Hematopoietic multipotent progenitor cell (in vitro differentiated cells): ENCODE measurements at regions not wholly inside any gene's neighbourhood (a gene's known extent, or its start where the extent isn't known, plus 50 kb on each side); places are given as distances from the start of the nearest gene placed in this dataset.
"Not testable (repeated sequence)": the region's sequence is repeated elsewhere in the genome, so short reads cannot be mapped to it uniquely, and the experiment has no call there.

ENCODE experiments used
- DNase-seq, 3 donors: peaks; one replicate each; pipeline ENCODE4 v3.0.0-alpha.2; 2011 to 2015; ENCODE audit warnings: low read depth in 2 of 3, low spot score in 2 of 3

GRCh38 chr11:16542353-16542752 lies 186.0 kb upstream of the SOX6 start:
- no peak for DNase-seq

DNA sequence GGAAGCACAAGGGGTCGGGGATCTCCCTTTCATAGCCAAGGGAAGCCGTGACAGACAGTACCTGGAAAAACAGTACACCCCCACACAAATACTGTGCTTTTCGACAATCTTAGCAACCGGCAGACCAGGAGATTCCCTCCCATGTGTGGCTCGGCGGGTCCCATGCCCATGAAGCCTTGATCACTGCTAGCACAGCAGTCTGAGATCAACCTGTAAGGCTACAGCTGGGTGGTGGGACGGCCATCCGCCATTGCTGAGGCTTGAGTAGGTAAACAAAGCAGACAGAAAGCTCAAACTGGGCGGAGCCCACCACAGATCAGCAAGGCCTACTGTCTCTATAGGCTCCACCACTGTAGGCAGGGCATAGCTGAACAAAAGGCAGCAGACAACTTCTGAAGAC lies 180.2 kb upstream of the SOX6 start:
- DNase-seq = no peak

GRCh38 chr11:16528639-16529038 lies 172.3 kb upstream of the SOX6 start:
- DNase-seq = no peak

- DNase-seq = no peak
Measured at GRCh38 chr11:16527525-16528246, 171.3 kb upstream of the SOX6 start.

DNA sequence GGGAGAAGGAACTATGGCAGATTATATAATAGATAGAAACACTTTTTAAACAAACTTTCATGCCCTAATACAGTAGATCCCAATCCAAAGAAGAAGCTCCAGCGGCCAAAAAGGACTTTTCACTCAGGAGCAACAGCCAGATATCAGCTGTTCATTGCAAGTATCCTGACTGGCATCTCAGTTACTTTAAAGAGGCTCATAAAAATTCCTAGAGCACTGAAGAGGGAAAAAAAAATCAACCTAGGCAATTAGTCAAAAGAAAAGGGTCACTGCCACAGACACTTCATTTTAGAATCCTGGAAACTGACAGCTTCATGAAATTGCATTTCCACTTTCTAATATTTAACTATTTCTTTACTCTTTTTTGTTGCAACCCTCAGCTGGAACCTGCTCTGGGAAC lies 170.6 kb upstream of the SOX6 start:
- no peak for DNase-seq

DNA sequence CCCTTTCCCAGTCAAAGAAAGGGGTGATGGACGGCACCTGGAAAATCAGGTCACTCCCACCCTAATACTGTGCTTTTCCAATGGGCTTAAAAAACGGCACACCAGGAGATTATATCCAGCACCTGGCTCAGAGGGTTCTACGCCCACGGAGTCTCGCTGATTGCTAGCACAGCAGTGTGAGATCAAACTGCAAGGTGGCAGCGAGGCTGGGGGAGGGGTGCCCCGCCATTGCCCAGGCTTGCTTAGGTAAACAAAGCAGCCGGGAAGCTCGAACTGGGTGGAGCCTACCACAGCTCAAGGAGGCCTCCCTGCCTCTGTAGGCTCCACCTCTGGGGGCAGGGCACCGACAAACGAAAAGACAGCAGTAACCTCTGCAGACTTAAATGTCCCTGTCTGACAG lies 164.4 kb upstream of the SOX6 start:
- not testable (repeated sequence) for DNase-seq

DNA sequence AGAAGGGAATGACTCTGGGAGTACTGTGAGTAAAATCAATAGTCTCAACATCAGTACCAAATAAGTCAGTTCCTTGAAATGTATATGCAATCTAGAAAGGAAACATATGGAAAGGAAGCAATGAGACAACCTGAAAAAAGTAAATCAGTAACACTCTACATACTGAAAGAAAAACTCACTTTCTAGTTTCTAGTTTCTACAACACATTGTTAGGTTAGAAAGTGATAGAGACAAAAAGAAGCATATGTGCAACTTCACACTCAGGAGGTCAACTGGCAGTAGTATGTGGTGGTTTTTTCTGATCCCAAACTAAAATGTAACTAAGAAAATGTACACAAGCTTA lies 156.5 kb upstream of the SOX6 start:
- DNase-seq = no peak

DNA sequence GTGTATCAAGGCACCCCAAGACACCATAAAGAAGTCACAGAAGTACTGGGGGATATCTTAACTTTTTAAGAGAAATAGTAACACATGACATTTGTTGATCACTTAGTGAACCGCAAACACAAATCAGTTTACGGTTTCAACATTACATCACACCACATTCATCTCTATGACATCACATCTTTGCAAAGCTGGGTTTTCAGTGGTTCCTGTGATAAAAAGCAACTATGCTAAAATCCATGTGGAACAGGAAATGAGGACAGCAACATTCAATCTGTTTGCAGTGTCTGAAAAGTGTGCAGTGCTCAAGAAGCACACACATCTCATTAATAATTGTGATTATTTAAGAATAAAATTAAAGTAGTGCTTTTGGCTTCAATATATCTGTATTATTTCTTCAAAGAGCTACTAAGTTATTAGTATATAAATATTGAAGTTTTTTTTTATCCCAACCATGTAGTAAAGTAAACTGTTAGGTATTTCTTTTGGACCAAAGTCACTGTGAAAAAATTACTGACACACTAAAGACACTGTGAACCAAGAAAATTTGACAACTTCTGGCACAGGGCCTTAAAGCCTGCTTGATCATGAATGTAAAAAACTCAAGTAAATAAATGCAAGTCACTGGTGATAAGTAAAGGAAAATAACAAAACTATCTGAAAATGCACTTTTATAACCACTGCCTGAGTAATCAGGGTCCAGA lies 156.0 kb upstream of the SOX6 start:
- no peak for DNase-seq

- no peak for DNase-seq
Measured at GRCh38 chr11:16511116-16512114, 155.1 kb upstream of the SOX6 start.

DNA sequence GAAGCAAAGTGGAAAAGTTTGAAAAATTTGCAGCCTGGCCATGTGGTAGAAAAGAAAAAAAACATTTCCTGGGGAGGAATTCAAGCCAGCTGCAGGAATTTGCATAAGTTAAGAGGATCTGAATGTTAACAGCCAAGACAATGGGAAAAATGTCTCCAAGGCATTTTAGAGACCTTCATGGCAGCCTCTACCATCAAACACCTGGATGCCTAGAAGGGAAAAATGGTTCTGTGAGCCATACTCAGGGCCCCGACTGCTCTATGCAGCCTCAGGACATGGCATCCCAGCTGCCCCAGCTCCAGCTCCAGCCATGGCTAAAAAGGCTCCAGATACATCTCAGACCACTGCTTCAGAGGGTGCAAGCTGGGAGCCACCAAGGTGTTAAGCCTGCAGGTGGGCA lies 149.1 kb upstream of the SOX6 start:
- no peak for DNase-seq

GRCh38 chr11:16503891-16504290 lies 147.5 kb upstream of the SOX6 start:
- not testable (repeated sequence) for DNase-seq

DNA sequence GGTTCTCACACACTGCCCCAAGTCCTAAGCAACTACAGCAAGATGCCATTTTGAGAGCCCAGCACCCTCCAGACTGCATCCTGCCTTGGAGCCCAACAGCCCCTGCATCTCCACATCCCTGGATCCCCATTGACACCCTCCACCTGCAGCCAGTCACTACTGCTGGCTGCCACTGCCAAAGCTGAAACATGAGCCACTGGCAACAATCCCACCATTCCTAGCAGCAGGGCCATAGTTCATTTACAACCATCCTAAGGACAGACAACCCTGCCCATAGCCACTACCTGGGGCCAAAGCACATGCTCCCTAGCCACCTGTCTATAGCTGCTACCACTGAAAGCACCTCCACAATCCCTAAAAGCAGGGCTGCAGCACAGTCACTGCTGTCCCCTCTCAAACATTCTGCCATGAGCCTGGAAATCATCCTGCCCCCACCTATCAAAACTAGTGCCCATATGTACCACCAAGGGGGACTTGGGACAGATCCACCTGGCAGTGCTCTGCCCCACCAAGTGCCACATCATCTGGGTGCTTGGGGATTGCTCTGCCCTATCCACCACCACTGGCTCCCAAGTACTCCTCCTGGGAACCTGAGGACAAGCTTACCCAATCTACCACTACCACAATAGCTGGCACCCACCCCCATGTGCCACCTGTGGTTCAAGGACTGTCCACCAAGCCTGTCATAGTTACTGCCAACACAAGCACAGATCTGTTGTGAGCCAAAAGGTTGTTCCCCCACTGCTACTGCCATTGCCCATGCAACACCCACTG lies 138.8 kb upstream of the SOX6 start:
- DNase-seq = no peak

- no peak for DNase-seq
Measured at GRCh38 chr11:16484434-16484833, 128.1 kb upstream of the SOX6 start.

DNA sequence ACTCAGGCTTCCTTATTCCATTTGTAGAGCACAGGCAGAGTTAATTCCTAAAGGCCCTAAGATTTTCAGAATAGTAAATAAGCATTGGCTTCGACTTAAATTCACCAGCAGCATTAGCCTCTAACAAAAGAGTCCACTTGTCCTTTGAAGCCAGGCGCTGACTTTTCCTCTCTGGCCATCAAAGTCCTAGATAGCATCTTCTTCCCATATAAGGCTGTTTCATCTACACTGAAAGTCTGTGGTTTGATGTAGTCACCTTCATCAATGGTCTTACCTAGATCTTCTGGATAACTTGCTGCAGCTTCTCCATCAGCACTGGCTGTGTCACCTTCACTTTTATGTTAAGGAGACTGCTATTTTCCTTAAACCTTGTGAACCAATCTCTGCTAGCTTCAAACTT lies 118.3 kb upstream of the SOX6 start:
- DNase-seq = no peak

DNA sequence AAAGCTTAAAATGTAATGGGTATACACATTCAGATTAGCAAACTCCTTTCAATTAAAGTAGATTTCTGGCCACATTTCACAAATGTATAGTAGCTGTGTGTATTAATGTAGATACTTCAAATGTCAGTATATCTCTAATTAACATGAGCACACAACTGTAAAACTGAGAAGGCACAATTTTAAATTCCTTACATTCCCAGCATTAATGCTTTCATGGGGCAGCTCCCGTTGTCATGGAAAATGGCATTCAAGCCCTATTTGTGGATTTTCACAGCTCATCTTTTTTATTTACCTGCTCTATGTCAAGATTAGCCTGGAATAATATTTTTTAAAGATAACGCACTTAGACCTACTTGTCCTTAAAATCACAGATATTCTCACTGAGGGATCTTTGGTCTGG lies 113.6 kb upstream of the SOX6 start:
- no peak for DNase-seq

- DNase-seq = no peak
Measured at GRCh38 chr11:16468735-16469453, 112.5 kb upstream of the SOX6 start.

GRCh38 chr11:16460508-16460907 lies 104.2 kb upstream of the SOX6 start:
- no peak for DNase-seq

DNA sequence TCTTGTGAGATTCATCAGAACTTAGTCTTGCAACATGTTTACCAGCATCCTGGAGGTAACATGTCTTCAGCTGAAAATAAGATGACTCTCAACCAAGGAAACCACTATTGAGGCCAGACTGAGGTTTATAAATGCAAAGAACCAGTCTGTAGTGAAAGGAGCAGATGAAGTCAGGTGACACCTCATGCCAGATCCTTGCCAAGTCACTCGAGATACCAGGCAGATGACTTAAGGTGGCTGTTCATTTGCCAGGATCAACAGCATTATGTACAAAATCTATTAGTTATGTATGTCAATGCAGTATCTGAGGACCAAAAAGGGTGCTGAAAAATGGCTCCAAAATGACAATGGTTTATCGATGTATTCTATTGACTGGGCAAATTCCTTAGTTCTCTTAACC lies 100.0 kb upstream of the SOX6 start:
- no peak for DNase-seq

GRCh38 chr11:16454289-16454863 lies 98.0 kb upstream of the SOX6 start:
- DNase-seq = no peak
